Middle frontal gyrus (tissue), 1 donor: ENCODE measurements at regions not wholly inside any gene's neighbourhood (a gene's known extent, or its start where the extent isn't known, plus 50 kb on each side); places are given as distances from the start of the nearest gene placed in this dataset.
"Not testable (repeated sequence)": the region's sequence is repeated elsewhere in the genome, so short reads cannot be mapped to it uniquely, and the experiment has no call there.

ENCODE experiments used
- DNase-seq: peaks from one replicate; pipeline ENCODE4 v3.0.0-alpha.2; 2015; ENCODE audit warnings: low spot score; ENCODE audit errors: extremely low spot score

- DNase-seq = no peak
Observed at GRCh38 chr11:22444076-22444475, 105.9 kb downstream of the SLC17A6 start.

DNA sequence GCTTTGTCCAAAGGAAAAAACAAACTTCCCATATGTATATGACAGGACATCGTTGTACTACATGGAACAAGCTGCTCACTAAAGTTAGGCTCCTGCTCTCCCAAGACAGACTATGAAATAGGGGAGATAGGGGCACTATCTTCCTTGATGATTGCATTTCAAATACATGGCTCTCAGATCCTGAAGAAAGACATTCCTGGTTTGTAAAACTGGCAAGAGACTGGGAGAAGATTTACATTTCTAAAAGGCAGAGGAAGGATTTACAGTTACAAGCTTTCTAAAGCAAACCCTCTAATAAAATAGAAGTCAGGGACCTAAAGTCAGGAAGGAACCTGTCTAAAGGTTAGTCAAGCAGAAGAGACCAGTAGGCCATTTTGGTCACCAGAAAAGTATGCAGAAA is 103.7 kb downstream of the SLC17A6 start:
- no peak for DNase-seq

DNA sequence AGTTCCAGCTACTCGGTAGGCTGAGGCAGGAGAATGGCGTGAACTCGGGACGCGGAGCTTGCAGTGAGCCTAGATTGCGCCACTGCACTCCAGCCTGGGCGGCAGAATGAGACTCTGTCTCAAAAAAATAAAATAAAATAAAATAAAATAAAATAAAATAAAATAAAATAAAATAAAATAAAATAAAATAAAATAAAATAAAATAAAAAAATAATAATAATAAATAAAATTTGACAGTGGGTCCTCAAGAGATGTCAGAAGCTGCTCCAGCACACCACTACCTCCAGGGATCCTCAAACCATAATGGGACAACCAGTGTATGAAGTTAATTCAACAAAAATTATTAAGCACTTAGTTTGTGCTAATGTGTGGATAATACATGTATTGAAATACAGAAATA is 97.4 kb downstream of the SLC17A6 start:
- not testable (repeated sequence) for DNase-seq

DNA sequence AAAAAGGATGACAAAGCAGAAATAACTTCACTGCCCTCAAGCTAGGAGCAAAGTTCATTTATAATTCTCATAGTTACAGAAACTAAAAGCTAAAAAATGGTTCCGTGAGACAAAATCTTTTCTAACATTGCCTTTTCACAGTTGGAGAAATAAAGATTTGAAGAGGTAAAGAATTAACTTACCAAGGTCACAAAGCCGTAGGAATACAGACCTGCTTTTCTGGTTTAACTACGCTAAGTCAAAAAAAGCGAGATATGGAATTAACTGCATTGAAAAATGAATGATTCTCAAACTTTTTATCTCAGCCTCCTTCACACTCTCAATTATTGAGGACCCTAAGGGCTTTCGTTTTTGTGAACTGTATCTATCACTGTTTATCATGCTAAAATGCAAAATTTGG is 95.3 kb downstream of the SLC17A6 start:
- DNase-seq = no peak

GRCh38 chr11:22433094-22433455 is 94.9 kb downstream of the SLC17A6 start:
- no peak for DNase-seq

- peak; percentile 8 for DNase-seq
Observed at GRCh38 chr11:22432291-22433093, 94.3 kb downstream of the SLC17A6 start.

DNA sequence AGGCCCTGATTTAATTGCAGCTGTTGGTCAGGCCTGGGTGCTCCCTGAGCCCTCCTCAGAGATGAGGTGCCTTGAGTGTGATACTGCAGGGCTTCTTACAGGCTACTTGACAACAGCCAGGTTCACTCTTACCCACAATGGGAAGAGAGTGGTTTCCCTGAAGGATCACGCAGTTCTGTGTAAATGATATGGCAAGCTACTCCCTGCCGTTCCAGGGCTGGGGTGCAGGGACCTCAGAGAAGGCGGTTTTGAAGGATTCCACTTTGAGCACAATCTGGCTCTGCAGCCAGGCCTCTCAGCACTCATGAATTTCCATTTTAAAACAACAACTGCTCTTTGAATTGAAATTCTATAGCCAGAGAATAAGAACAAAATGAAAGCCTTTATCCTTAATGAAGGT is 92.9 kb downstream of the SLC17A6 start:
- no peak for DNase-seq

DNA sequence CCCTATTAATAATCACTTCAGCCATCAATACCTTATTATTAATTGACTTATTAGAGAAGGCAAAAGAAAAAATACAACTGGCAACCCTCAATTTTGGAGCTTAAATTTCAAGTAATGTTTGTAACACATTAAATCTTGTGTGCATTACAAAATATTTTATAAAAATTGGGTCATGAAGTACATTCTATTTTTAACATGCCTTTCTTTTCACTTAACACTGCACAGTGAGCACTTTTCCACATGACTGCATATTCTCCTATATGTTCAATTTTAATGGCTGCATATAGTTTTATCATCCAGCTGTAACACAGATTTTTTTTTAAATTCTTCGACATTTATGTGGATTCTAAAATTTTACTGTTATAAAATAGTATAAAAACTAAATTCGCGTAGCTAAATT is 92.5 kb downstream of the SLC17A6 start:
- DNase-seq = no peak

DNA sequence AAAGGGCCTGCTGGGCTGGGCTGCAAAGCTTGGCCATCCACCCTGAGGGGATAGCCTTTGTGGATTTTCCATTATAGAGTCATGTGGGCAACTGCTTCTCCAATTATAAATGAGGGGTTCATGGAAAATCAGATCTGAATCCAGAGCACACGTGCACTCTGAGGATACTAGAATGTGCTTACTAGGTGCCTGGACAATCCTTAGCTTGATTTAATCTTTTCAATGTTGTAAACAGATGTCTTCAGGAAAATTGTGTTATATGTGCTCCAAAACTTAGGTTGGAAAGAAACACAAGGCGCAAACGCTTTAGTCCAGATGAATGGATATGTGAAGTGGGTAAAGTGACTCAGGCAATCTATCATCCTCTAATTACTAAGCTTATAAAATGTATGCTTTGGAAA is 92.0 kb downstream of the SLC17A6 start:
- no peak for DNase-seq
